ENCODE measurements at regions not wholly inside any gene's neighbourhood (a gene's known extent, or its start where the extent isn't known, plus 50 kb on each side); places are given as distances from the start of the nearest gene placed in this dataset.

DNA sequence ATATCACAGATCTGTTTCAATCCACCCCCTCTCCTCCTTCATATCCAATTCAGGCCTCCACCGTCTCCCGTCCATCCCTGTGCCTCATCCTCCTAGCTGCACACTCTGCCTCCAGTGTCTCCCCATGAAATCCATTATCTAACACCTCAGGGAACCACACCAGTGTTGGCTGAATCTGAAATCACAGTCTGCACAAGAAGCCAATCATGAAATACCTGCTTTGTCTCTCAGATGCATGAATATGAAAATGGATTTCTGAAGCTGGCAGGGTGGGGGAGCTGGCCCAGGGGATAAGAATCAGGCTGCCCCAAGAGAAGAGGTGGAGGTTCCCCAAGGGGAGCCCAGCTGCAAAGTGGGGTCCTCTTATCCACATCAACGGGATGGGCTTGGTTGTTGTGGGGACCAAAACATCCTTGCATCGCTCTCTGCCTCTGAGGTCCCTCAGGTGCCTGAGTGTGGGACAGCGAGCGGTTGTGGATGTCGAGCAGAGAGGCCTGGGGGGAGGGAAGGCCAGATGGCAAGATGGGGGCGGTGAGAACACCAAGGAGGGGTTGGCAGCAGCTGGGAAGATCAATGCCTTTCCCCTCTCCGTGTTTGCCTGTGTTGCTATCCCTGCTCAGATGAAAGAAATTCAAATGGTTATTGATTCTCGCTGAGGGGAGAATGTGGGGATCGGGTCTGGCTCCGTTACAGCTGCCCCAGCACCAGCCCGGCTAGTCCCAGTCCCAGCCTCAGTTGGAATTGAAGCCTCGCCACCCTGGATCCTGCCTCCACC, 237.3 kb upstream of the POU3F1 start:
- Histone ChIP-seq H3K9ac (ENCODE audit: low read length in 5 of 5) (no peak overlapping the region), H3K27me3 (ENCODE audit: control insufficient read depth in 5 of 5, insufficient read depth in 4 of 5, low read length in 5 of 5) (peaks cover 4 to 19% (median 9%) of the 10 kb centered on the region in 5 donors), H3K9me3 (ENCODE audit: control insufficient read depth in 5 of 5, low read length in 5 of 5) (peaks cover 0 to 12% (median 10%) of the 10 kb centered on the region in 5 donors), H3K36me3 (ENCODE audit: control insufficient read depth in 5 of 5, insufficient read depth in 5 of 5, low read length in 5 of 5) (no peaks in the 10 kb centered on the region), H3K4me1 (ENCODE audit: control insufficient read depth in 5 of 5, insufficient read depth in 5 of 5, low read length in 5 of 5) (no peaks in the 10 kb centered on the region), H3K4me3 (ENCODE audit: low read depth in 1 of 5, low read length in 5 of 5) (no peak overlapping the region), H3K27ac (ENCODE audit: low read depth, low read length) (no peak overlapping the region)

DNA sequence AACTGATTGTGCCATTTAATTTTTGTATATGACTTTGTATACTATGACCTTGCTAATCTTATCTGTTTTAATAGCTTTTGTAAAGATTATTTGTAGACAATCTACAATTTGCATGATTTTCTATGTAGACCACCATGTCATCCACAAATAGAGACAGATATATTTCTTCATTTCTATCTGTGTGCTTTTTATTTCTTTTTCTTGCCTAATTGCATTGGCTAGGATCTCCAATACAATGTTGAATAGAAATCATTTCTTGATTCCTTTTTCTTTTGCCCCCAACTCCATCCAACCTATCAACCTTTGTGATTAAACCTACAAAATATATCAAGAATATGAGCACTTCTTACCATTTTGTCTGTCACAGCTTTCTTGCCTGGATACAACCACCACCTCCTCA, 232.6 kb upstream of the POU3F1 start:
- Histone ChIP-seq H3K36me3 (ENCODE audit: control insufficient read depth in 5 of 5, insufficient read depth in 5 of 5, low read length in 5 of 5) (no peaks in the 10 kb centered on the region), H3K27me3 (ENCODE audit: control insufficient read depth in 5 of 5, insufficient read depth in 4 of 5, low read length in 5 of 5) (peaks cover 0 to 18% (median 7%) of the 10 kb centered on the region in 5 donors), H3K9me3 (ENCODE audit: control insufficient read depth in 5 of 5, low read length in 5 of 5) (peaks cover 0 to 21% (median 11%) of the 10 kb centered on the region in 5 donors), H3K27ac (ENCODE audit: low read depth, low read length) (no peak overlapping the region), H3K4me3 (ENCODE audit: low read depth in 1 of 5, low read length in 5 of 5) (no peak overlapping the region), H3K4me1 (ENCODE audit: control insufficient read depth in 5 of 5, insufficient read depth in 5 of 5, low read length in 5 of 5) (peaks cover 0 to 2% (median 0%) of the 10 kb centered on the region in 5 donors), H3K9ac (ENCODE audit: low read length in 5 of 5) (no peak overlapping the region)

GRCh38 chr1:38277646-38278045, 231.1 kb upstream of the POU3F1 start:
- H3K4me1 ChIP-seq (ENCODE audit: control insufficient read depth in 5 of 5, insufficient read depth in 5 of 5, low read length in 5 of 5) = peaks cover 0 to 2% (median 0%) of the 10 kb centered on the region in 5 donors
- no peaks in the 10 kb centered on the region for H3K36me3 ChIP-seq (ENCODE audit: control insufficient read depth in 5 of 5, insufficient read depth in 5 of 5, low read length in 5 of 5)
- H3K27me3 ChIP-seq (ENCODE audit: control insufficient read depth in 5 of 5, insufficient read depth in 4 of 5, low read length in 5 of 5) = peaks cover 0 to 12% (median 6%) of the 10 kb centered on the region in 5 donors
- no peak overlapping the region for H3K9ac ChIP-seq (ENCODE audit: low read length in 5 of 5)
- no peak overlapping the region for H3K27ac ChIP-seq (ENCODE audit: low read depth, low read length)
- peaks cover 0 to 21% (median 11%) of the 10 kb centered on the region in 5 donors for H3K9me3 ChIP-seq (ENCODE audit: control insufficient read depth in 5 of 5, low read length in 5 of 5)
- H3K4me3 ChIP-seq (ENCODE audit: low read depth in 1 of 5, low read length in 5 of 5) = no peak overlapping the region

DNA sequence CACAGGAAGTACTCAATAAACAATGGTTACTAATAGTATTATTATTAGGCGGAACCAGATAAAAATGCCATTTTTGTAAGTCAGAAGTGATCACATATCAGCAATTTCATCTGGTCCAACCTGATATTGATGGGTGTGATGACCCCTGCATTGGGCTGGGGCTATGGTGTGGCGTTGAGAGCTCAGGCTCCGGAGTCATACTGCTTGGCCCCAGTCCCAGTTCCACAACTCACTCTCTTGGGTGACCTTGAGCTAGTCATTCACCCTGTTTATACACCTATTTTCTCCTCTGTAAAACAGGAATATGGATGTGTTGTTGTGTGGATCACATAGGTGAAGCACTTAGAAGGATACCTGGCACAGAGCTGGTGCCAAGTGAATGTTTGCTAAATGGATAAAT, 229.4 kb upstream of the POU3F1 start:
- H3K36me3 ChIP-seq (ENCODE audit: control insufficient read depth in 5 of 5, insufficient read depth in 5 of 5, low read length in 5 of 5) = no peaks in the 10 kb centered on the region
- H3K9me3 ChIP-seq (ENCODE audit: control insufficient read depth in 5 of 5, low read length in 5 of 5) = peaks cover 0 to 18% (median 11%) of the 10 kb centered on the region in 5 donors
- peaks cover 0 to 2% (median 0%) of the 10 kb centered on the region in 5 donors for H3K4me1 ChIP-seq (ENCODE audit: control insufficient read depth in 5 of 5, insufficient read depth in 5 of 5, low read length in 5 of 5)
- H3K9ac ChIP-seq (ENCODE audit: low read length in 5 of 5) = no peak overlapping the region
- no peak overlapping the region for H3K4me3 ChIP-seq (ENCODE audit: low read depth in 1 of 5, low read length in 5 of 5)
- no peak overlapping the region for H3K27ac ChIP-seq (ENCODE audit: low read depth, low read length)
- peaks cover 6 to 21% (median 12%) of the 10 kb centered on the region in 5 donors for H3K27me3 ChIP-seq (ENCODE audit: control insufficient read depth in 5 of 5, insufficient read depth in 4 of 5, low read length in 5 of 5)

DNA sequence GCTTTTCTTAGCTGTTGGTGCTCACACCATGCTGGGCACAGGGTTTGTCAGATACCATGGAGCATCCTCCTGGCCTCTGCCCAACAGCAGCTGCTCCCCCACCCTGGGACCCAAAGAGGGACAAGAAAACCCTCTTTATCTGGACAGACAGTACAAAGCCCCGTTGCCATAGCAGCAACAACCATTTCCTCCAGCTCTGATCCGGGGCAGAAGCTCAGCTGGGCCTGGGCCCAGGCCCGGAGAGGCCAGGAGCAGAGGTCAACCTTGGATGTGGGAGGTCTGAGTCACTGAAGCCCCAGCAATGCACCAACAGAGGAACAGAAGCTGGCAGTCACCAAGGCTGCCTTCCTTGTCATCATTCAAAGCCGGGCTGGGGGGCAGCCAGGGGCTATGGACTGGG, 228.4 kb upstream of the POU3F1 start:
- Histone ChIP-seq H3K9me3 (ENCODE audit: control insufficient read depth in 5 of 5, low read length in 5 of 5) (peaks cover 0 to 18% (median 11%) of the 10 kb centered on the region in 5 donors), H3K4me1 (ENCODE audit: control insufficient read depth in 5 of 5, insufficient read depth in 5 of 5, low read length in 5 of 5) (peaks cover 0 to 2% (median 0%) of the 10 kb centered on the region in 5 donors), H3K27ac (ENCODE audit: low read depth, low read length) (no peak overlapping the region), H3K9ac (ENCODE audit: low read length in 5 of 5) (no peak overlapping the region), H3K4me3 (ENCODE audit: low read depth in 1 of 5, low read length in 5 of 5) (no peak overlapping the region), H3K27me3 (ENCODE audit: control insufficient read depth in 5 of 5, insufficient read depth in 4 of 5, low read length in 5 of 5) (peaks cover 5 to 31% (median 15%) of the 10 kb centered on the region in 5 donors), H3K36me3 (ENCODE audit: control insufficient read depth in 5 of 5, insufficient read depth in 5 of 5, low read length in 5 of 5) (no peaks in the 10 kb centered on the region)

DNA sequence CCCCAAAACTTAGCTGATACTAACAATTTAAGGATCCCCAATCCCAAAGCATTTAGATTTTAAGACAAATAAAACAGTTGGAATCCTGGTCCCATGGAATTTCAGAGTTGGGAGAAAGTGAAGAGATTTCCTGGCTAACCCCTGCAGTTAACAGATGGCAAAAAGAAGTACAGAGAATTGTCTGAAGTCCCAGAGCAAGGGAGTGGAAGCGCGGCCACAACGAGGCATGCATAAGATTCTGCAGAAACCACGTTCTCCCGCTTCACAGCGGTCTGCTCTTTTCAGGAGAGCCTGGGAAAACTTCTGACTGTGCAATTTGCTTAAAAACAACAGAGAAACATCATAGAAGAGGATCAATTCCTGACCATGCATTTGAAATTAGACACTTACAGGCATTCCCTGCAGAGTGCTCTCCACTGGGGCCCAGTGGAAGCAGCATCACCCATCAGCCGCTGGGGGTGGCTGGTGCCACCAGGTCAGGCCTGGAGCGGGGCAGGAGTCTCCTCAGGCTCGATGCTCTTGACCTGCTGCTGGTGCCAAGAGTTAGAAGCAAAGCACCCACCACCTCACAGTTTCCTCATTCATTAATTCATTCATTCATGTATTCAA, 226.7 kb upstream of the POU3F1 start:
- peaks cover 0 to 6% (median 0%) of the 10 kb centered on the region in 5 donors for H3K9me3 ChIP-seq (ENCODE audit: control insufficient read depth in 5 of 5, low read length in 5 of 5)
- H3K27me3 ChIP-seq (ENCODE audit: control insufficient read depth in 5 of 5, insufficient read depth in 4 of 5, low read length in 5 of 5) = peaks cover 5 to 31% (median 15%) of the 10 kb centered on the region in 5 donors
- H3K4me1 ChIP-seq (ENCODE audit: control insufficient read depth in 5 of 5, insufficient read depth in 5 of 5, low read length in 5 of 5) = peaks cover 0 to 2% (median 0%) of the 10 kb centered on the region in 5 donors
- no peak overlapping the region for H3K27ac ChIP-seq (ENCODE audit: low read depth, low read length)
- no peak overlapping the region for H3K9ac ChIP-seq (ENCODE audit: low read length in 5 of 5)
- no peak overlapping the region for H3K4me3 ChIP-seq (ENCODE audit: low read depth in 1 of 5, low read length in 5 of 5)
- no peaks in the 10 kb centered on the region for H3K36me3 ChIP-seq (ENCODE audit: control insufficient read depth in 5 of 5, insufficient read depth in 5 of 5, low read length in 5 of 5)

GRCh38 chr1:38272515-38272914, 225.9 kb upstream of the POU3F1 start:
- H3K27ac ChIP-seq (ENCODE audit: low read depth, low read length) = no peak overlapping the region
- no peak overlapping the region for H3K9ac ChIP-seq (ENCODE audit: low read length in 5 of 5)
- no peaks in the 10 kb centered on the region for H3K9me3 ChIP-seq (ENCODE audit: control insufficient read depth in 5 of 5, low read length in 5 of 5)
- no peaks in the 10 kb centered on the region for H3K36me3 ChIP-seq (ENCODE audit: control insufficient read depth in 5 of 5, insufficient read depth in 5 of 5, low read length in 5 of 5)
- H3K4me1 ChIP-seq (ENCODE audit: control insufficient read depth in 5 of 5, insufficient read depth in 5 of 5, low read length in 5 of 5) = peaks cover 0 to 2% (median 0%) of the 10 kb centered on the region in 5 donors
- no peak overlapping the region for H3K4me3 ChIP-seq (ENCODE audit: low read depth in 1 of 5, low read length in 5 of 5)
- H3K27me3 ChIP-seq (ENCODE audit: control insufficient read depth in 5 of 5, insufficient read depth in 4 of 5, low read length in 5 of 5) = peaks cover 5 to 31% (median 17%) of the 10 kb centered on the region in 5 donors

- no peak overlapping the region for H3K27ac ChIP-seq (ENCODE audit: low read depth, low read length)
- peaks cover 0 to 2% (median 0%) of the 10 kb centered on the region in 5 donors for H3K4me1 ChIP-seq (ENCODE audit: control insufficient read depth in 5 of 5, insufficient read depth in 5 of 5, low read length in 5 of 5)
- peaks cover 7 to 27% (median 22%) of the 10 kb centered on the region in 5 donors for H3K27me3 ChIP-seq (ENCODE audit: control insufficient read depth in 5 of 5, insufficient read depth in 4 of 5, low read length in 5 of 5)
- H3K4me3 ChIP-seq (ENCODE audit: low read depth in 1 of 5, low read length in 5 of 5) = no peak overlapping the region
- no peak overlapping the region for H3K9ac ChIP-seq (ENCODE audit: low read length in 5 of 5)
- no peaks in the 10 kb centered on the region for H3K36me3 ChIP-seq (ENCODE audit: control insufficient read depth in 5 of 5, insufficient read depth in 5 of 5, low read length in 5 of 5)
- H3K9me3 ChIP-seq (ENCODE audit: control insufficient read depth in 5 of 5, low read length in 5 of 5) = no peaks in the 10 kb centered on the region
These were observed 224.4 kb upstream of the POU3F1 start for GRCh38 chr1:38270849-38271633.

GRCh38 chr1:38269923-38270848, 223.6 kb upstream of the POU3F1 start:
- Histone ChIP-seq H3K4me3 (ENCODE audit: low read depth in 1 of 5, low read length in 5 of 5) (no peak overlapping the region), H3K27me3 (ENCODE audit: control insufficient read depth in 5 of 5, insufficient read depth in 4 of 5, low read length in 5 of 5) (peaks cover 11 to 30% (median 26%) of the 10 kb centered on the region in 5 donors)

More at GRCh38 chr1:38269923-38270848, 223.6 kb upstream of the POU3F1 start:
- Histone ChIP-seq H3K4me1 (ENCODE audit: control insufficient read depth in 5 of 5, insufficient read depth in 5 of 5, low read length in 5 of 5) (peaks cover 0 to 2% (median 0%) of the 10 kb centered on the region in 5 donors), H3K27ac (ENCODE audit: low read depth, low read length) (no peak overlapping the region), H3K36me3 (ENCODE audit: control insufficient read depth in 5 of 5, insufficient read depth in 5 of 5, low read length in 5 of 5) (no peaks in the 10 kb centered on the region), H3K9ac (ENCODE audit: low read length in 5 of 5) (no peak overlapping the region), H3K9me3 (ENCODE audit: control insufficient read depth in 5 of 5, low read length in 5 of 5) (no peaks in the 10 kb centered on the region)

Data from subcutaneous abdominal adipose tissue (tissue), 5 donors.